ENCODE measurements at regions not wholly inside any gene's neighbourhood (a gene's known extent, or its start where the extent isn't known, plus 50 kb on each side); places are given as distances from the start of the nearest gene placed in this dataset.

GRCh38 chr1:47650205-47650604 is 212.4 kb downstream of the FOXD2 start:
- DNase-seq (ENCODE audit: low read depth): no peak
- no peak for TF ChIP-seq CTCF (IDR thresholded peaks at IDR 0.05; ENCODE audit: low read depth, low read length, missing control alignments)
- no peak overlapping the region for H3K4me3 ChIP-seq (ENCODE audit: low read depth, low read length)

GRCh38 chr1:47650611-47651010 is 212.8 kb downstream of the FOXD2 start:
- DNase-seq (ENCODE audit: low read depth): no peak
- TF ChIP-seq CTCF (IDR thresholded peaks at IDR 0.05; ENCODE audit: low read depth, low read length, missing control alignments): no peak

GRCh38 chr1:47651311-47652089 is 213.7 kb downstream of the FOXD2 start:
- TF ChIP-seq CTCF (IDR thresholded peaks at IDR 0.05; ENCODE audit: low read depth, low read length, missing control alignments): no peak

More at GRCh38 chr1:47650611-47651010, 212.8 kb downstream of the FOXD2 start:
- no peak overlapping the region for H3K4me3 ChIP-seq (ENCODE audit: low read depth, low read length)

GRCh38 chr1:47655521-47656300 is 217.9 kb downstream of the FOXD2 start:
- no peak overlapping the region for H3K4me3 ChIP-seq (ENCODE audit: low read depth, low read length)
- no peak for DNase-seq (ENCODE audit: low read depth)
- no peak for TF ChIP-seq CTCF (IDR thresholded peaks at IDR 0.05; ENCODE audit: low read depth, low read length, missing control alignments)

More at GRCh38 chr1:47651311-47652089, 213.7 kb downstream of the FOXD2 start:
- H3K4me3 ChIP-seq (ENCODE audit: low read depth, low read length): no peak overlapping the region
- DNase-seq (ENCODE audit: low read depth): no peak

- TF ChIP-seq CTCF (IDR thresholded peaks at IDR 0.05; ENCODE audit: low read depth, low read length, missing control alignments): no peak
- DNase-seq (ENCODE audit: low read depth): no peak
- no peak overlapping the region for H3K4me3 ChIP-seq (ENCODE audit: low read depth, low read length)
These were observed 219.2 kb downstream of the FOXD2 start for GRCh38 chr1:47656719-47657685.

- H3K4me3 ChIP-seq (ENCODE audit: low read depth, low read length): no peak overlapping the region
- no peak for TF ChIP-seq CTCF (IDR thresholded peaks at IDR 0.05; ENCODE audit: low read depth, low read length, missing control alignments)
- no peak for DNase-seq (ENCODE audit: low read depth)
These were observed 220.5 kb downstream of the FOXD2 start for GRCh38 chr1:47658161-47658920.

Measured in GM12864 (cell line).